ENCODE measurements at regions not wholly inside any gene's neighbourhood (a gene's known extent, or its start where the extent isn't known, plus 50 kb on each side); places are given as distances from the start of the nearest gene placed in this dataset.

- Histone ChIP-seq H3K14ac (ENCODE audit: insufficient read length) (no peak overlapping the region), H3K4me2 (ENCODE audit: insufficient read depth in 1 of 2, low read depth in 2 of 2, low read length in 2 of 2) (no peak overlapping the region), H3K27me3 (replicated peaks in 1 of 4; ENCODE audit: control insufficient read depth in 3 of 4, extremely low read depth in 1 of 4, insufficient read depth in 3 of 4, low read length in 3 of 4) (no peaks in the 10 kb centered on the region), H2BK12ac (ENCODE audit: low read depth, low read length) (no peak overlapping the region), H2BK120ac (replicated peaks; ENCODE audit: low read depth, low read length) (no peak overlapping the region), H2BK20ac (ENCODE audit: low read length) (no peak overlapping the region), H3K9ac (replicated peaks in 1 of 4; ENCODE audit: extremely low read depth in 1 of 4, low read depth in 3 of 4, low read length in 3 of 4) (no peak overlapping the region), H3K4ac (replicated peaks; ENCODE audit: insufficient read length, low read depth, low read length) (no peak overlapping the region), H3K36me3 (ENCODE audit: control insufficient read depth in 2 of 4, insufficient read depth in 4 of 4, low read length in 3 of 4) (no peaks in the 10 kb centered on the region), H4K8ac (ENCODE audit: extremely low read depth, insufficient read depth, low read length) (no peak overlapping the region), H2AK5ac (ENCODE audit: low read depth, low read length) (no peak overlapping the region), H3K27ac (ENCODE audit: low read depth, low read length) (no peak overlapping the region), H4K91ac (replicated peaks; ENCODE audit: insufficient read length, low read length) (no peak overlapping the region), H3K4me3 (ENCODE audit: extremely low read depth in 1 of 4, insufficient read depth in 2 of 4, low read depth in 3 of 4, low read length in 4 of 4) (no peak overlapping the region), H3K9me3 (ENCODE audit: insufficient read depth in 2 of 2, low read depth in 1 of 2, low read length in 1 of 2) (no peaks in the 10 kb centered on the region), H4K20me1 (replicated peaks in 1 of 2; ENCODE audit: control insufficient read depth in 1 of 2, insufficient read depth in 2 of 2, low read length in 2 of 2) (no peaks in the 10 kb centered on the region), H2BK5ac (ENCODE audit: low read depth, low read length) (no peak overlapping the region), H3K23me2 (ENCODE audit: low read depth, low read length) (no peaks in the 10 kb centered on the region), H3K18ac (ENCODE audit: extremely low read depth, low read length) (no peak overlapping the region), H3K4me1 (replicated peaks in 1 of 4; ENCODE audit: control insufficient read depth in 3 of 4, insufficient read depth in 4 of 4, low read length in 3 of 4) (peaks cover 0 to 12% (median 2%) of the 10 kb centered on the region in 4 experiments; a peak in 2 of 7 replicates), H2AFZ (ENCODE audit: low read length) (no peak overlapping the region), H4K5ac (ENCODE audit: insufficient read length, low read depth, low read length) (no peak overlapping the region), H3K79me2 (ENCODE audit: control insufficient read depth in 1 of 2, insufficient read depth in 2 of 2, low read length in 2 of 2) (no peaks in the 10 kb centered on the region), H3K23ac (ENCODE audit: insufficient read length) (no peak overlapping the region), H3K56ac (replicated peaks; ENCODE audit: insufficient read length, low read depth, low read length) (no peak overlapping the region), H2BK15ac (ENCODE audit: low read length) (no peak overlapping the region), H3K79me1 (ENCODE audit: low read depth, low read length) (no peaks in the 10 kb centered on the region)
- ChIA-PET POLR2A (ENCODE audit: partially characterized antibody) (no interaction called here), CTCF (ENCODE audit: partially characterized antibody) (interaction anchor here (1.3 to 1.5 kb wide), 2 partner anchors 12 to 14 kb away, joined by 4 read pairs; no protein-coding TSS in a partner anchor)
- 69% methylated on average over 2 of the region's 2 CpGs; no CpG with 5 or more reads in 1 of the 2 experiments for WGBS, 2 experiments (ENCODE audit: extremely low coverage in 1 of 2, insufficient coverage in 1 of 2, insufficient read length in 1 of 2, insufficient replicate concordance in 2 of 2, low coverage in 1 of 2, low lambda C conversion rate in 2 of 2, missing lambda C conversion rate in 1 of 2)
- TF ChIP-seq, protein P1, sequence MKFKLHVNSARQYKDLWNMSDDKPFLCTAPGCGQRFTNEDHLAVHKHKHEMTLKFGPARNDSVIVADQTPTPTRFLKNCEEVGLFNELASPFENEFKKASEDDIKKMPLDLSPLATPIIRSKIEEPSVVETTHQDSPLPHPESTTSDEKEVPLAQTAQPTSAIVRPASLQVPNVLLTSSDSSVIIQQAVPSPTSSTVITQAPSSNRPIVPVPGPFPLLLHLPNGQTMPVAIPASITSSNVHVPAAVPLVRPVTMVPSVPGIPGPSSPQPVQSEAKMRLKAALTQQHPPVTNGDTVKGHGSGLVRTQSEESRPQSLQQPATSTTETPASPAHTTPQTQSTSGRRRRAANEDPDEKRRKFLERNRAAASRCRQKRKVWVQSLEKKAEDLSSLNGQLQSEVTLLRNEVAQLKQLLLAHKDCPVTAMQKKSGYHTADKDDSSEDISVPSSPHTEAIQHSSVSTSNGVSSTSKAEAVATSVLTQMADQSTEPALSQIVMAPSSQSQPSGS (IDR thresholded peaks at IDR 0.05; ENCODE audit: low read length): no peak
- no peak for TF ChIP-seq KDM1A (IDR thresholded peaks at IDR 0.05; ENCODE audit: borderline replicate concordance, low read length)
- no peak for TF ChIP-seq CREB1 (IDR thresholded peaks at IDR 0.05)
- TF ChIP-seq, protein P2, sequence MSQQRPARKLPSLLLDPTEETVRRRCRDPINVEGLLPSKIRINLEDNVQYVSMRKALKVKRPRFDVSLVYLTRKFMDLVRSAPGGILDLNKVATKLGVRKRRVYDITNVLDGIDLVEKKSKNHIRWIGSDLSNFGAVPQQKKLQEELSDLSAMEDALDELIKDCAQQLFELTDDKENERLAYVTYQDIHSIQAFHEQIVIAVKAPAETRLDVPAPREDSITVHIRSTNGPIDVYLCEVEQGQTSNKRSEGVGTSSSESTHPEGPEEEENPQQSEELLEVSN (IDR thresholded peaks at IDR 0.05): no peak
- no peak for TF ChIP-seq POLR2AphosphoS5 (IDR thresholded peaks at IDR 0.05; ENCODE audit: low read depth, low read length)
- TF ChIP-seq NANOG (IDR thresholded peaks at IDR 0.05; ENCODE audit: insufficient read depth, low read depth, low read length, poor library complexity, severe bottlenecking): no peak
- TF ChIP-seq SIX5 (IDR thresholded peaks at IDR 0.05; ENCODE audit: low read depth, low read length): no peak
- DNase-seq (ENCODE audit: low read depth in 1 of 2, low spot score in 2 of 2) (no peak), FAIRE-seq (no peak)
Measured at GRCh38 chr13:54198911-54199310, 1170.3 kb downstream of the OLFM4 start.

All from H1 (cell line).